LNCAP (cell line): ENCODE measurements at regions not wholly inside any gene's neighbourhood (a gene's known extent, or its start where the extent isn't known, plus 50 kb on each side); places are given as distances from the start of the nearest gene placed in this dataset.

Source experiments
- TF ChIP-seq, protein P1 (sequence below): fragments of 450-650 bp; IDR thresholded peaks from 2 replicates; pipeline ENCODE4 v1.5.1; 2017; ENCODE audit warnings: mild to moderate bottlenecking

DNA sequence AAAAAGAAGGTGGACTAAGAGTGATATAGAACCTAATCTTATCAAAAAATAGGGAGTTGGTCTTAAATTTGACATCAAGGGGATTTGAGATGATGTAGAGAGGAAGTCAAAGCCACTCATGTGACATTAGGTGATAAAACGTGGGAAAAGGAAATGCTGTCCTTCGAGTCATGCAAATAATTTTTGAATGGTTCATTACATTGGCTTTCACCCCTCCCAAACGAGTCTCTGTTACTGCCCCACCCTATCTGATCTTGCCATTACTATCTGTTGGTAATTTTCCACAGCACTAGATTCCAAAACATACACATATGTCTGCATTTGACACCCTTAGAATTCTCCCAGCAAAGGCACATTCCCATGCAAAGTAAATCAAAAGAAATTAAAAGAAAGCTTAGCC is 531.1 kb upstream of the ADAMTS5 start:
- TF ChIP-seq, protein P1, sequence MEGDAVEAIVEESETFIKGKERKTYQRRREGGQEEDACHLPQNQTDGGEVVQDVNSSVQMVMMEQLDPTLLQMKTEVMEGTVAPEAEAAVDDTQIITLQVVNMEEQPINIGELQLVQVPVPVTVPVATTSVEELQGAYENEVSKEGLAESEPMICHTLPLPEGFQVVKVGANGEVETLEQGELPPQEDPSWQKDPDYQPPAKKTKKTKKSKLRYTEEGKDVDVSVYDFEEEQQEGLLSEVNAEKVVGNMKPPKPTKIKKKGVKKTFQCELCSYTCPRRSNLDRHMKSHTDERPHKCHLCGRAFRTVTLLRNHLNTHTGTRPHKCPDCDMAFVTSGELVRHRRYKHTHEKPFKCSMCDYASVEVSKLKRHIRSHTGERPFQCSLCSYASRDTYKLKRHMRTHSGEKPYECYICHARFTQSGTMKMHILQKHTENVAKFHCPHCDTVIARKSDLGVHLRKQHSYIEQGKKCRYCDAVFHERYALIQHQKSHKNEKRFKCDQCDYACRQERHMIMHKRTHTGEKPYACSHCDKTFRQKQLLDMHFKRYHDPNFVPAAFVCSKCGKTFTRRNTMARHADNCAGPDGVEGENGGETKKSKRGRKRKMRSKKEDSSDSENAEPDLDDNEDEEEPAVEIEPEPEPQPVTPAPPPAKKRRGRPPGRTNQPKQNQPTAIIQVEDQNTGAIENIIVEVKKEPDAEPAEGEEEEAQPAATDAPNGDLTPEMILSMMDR: no peak

DNA sequence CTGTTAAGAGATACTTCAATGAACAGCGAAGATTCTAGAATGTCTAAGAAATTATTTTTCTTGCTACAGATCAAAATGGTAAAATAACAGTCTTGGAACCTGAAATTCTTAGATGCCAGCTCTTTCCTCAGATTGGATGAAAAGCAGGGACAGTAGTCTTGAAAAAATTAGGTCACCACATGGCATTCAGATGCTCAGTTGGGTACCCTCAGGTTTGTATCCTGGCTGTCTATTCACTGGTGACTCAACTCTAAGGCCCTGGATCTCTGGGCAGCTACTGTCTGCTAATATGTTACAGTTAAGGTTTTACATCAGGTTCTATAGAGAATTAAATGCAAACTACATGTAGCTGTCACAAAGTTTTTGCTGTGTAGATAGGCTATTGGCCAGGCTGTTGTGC is 528.9 kb upstream of the ADAMTS5 start:
- TF ChIP-seq, protein P1: no peak

DNA sequence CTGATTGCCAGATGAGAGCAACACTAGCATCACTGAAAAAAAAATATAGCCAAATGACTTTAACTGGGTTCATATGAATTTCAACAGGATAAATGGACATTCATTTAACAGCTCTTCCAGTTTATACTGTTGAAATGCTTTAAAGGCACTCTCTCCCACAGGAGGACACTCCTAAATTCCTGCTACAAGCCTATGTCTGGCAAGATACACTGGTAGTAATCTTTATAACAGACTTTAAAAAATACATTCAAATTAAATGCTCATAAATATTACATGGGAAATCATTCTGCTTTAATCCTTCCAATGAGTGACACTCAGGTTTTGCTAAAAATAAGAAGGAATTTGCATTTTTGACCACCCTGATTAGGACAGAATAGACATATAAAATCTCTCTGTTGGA is 526.7 kb upstream of the ADAMTS5 start:
- TF ChIP-seq, protein P1: no peak

DNA sequence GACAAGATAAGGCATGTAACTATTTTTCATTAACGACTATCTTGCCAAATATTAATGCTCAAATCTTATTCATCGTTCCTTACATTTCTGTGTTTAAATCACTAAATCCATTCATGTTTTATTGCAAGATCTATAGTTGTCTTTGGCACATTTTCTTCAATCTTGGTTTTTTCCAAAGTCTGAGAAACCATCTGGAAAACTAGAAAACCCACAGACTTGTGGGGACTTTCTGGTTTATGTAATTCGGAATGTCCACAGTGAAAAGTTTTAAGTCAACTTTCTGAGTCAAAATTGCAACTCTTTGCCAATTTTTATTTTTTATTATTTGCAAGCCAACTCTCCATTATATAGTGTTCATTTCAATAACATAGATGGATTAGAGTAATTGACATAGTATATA is 520.8 kb upstream of the ADAMTS5 start:
- TF ChIP-seq, protein P1: no peak

DNA sequence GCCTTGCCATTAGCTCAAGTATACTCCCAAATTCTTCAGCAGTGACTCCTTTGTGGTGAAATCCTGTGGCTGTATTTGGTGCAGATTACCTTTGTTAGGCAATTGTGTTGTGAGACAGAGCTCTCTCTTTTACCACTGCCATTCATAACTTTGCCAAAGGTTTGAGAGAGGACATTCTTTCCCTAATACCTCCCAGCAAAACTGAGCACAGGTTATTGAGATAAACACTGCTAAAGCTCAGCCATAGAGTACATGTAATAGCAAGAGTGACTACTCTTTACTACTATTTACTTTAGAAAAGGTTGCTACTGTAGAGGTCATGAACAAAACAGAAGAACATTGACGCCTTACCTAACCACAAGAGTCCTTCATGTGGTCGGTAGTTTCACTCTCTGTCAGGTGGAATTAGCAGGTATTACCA is 514.0 kb upstream of the ADAMTS5 start:
- TF ChIP-seq, protein P1: no peak

DNA sequence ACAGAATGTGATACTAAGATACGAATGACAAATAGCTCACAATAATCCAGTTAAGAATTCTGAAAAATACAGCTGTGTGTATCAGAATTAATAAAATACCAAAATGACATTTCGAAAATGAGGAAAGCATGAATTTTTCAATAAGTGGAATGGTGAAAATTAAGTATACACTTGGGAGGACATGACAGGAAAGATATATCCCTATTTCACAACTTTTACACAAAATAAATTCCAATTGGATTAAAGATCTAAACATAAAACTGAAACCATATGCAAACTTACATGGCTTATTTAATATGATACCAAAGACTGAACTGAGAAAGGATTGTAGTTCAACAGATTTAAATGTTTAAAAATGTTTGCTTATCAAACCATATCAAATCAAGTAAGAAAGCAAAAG is 510.4 kb upstream of the ADAMTS5 start:
- TF ChIP-seq, protein P1: no peak

DNA sequence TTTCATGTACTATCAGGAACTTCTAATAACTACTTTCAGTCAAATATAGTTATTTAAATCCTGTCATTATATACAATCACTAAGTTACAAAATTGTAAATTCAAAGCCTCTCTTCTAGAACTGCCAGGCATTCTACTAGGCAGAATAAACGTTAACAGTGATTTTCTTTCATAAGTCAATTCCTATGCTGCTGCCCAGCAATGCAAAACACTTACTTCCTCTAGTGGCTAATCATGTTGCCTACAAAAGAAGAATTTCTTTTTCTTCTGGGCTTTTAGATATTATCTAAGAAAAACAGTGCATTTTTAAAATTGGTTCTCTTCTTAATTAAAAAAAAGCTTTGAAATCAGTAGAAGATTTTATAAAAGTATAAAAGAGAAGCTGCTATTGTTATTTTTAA is 509.8 kb upstream of the ADAMTS5 start:
- TF ChIP-seq, protein P1: peak; percentile 46

DNA sequence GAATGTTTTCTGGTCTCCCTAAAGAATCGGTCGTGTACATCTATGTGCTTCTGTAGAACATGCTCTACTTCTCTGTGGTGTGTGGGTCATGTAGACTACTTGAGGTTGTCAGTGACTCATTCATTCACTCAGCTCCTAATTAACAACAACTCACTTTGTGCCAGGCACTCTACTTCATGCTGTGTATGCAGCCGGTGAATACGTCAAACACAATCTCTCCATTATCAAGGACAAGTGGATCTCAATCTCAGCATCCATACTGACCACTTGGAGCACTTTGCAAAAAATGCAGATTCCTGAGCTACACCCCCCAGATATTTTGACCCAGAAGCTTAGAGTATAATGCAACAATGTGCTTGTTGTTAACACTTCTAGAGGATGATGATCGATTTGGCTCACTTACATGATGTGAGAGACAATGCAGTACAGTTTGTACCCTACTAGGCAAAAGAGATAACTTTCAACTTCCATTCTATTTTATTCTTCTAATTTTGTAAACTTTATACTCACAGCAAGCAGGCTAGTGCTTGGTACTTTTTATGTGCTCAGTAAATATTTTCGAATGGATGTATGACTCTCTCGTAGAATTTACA is 508.6 kb upstream of the ADAMTS5 start:
- TF ChIP-seq, protein P1: no peak
